SH-SY5Y (cell line): ENCODE measurements at regions not wholly inside any gene's neighbourhood (a gene's known extent, or its start where the extent isn't known, plus 50 kb on each side); places are given as distances from the start of the nearest gene placed in this dataset.

Experiments used
- GATA2 ChIP-seq: IDR thresholded peaks from 2 replicates; pipeline ENCODE4 v1.6.1; 2011; ENCODE audit warnings: mild to moderate bottlenecking, low read depth, low read length
- GATA3 ChIP-seq: IDR thresholded peaks from 2 replicates; pipeline ENCODE4 v1.6.1; 2011; ENCODE audit warnings: low read depth, mild to moderate bottlenecking, low read length, moderate library complexity

- TF ChIP-seq GATA3, result no peak
- TF ChIP-seq GATA2, result no peak
Measured at GRCh38 chr4:181479141-181479540, 764.1 kb upstream of the TENM3 start.
